A673 (cell line): ENCODE measurements at regions not wholly inside any gene's neighbourhood (a gene's known extent, or its start where the extent isn't known, plus 50 kb on each side); places are given as distances from the start of the nearest gene placed in this dataset.

ENCODE experiments used
- BruUV-seq: library from RNA; stranded (reverse); fragments of 400-500 nt; replicated peaks from 2 replicates; lab custom pipeline; 2021; lab: Mats Ljungman, UMichigan
- CTCF ChIA-PET: fragments of 300-600 bp; sonication (Branson Sonifier 250); formaldehyde crosslinking; loops from one replicate; lab custom pipeline; 2022; ENCODE audit warnings: antibody characterized with exemption; lab: Charles Lee
- POLR2A ChIA-PET: fragments of 300-600 bp; sonication (Branson Sonifier 250); formaldehyde crosslinking; loops from one replicate; lab custom pipeline; 2022; ENCODE audit warnings: antibody characterized with exemption; ENCODE audit not compliant: low non-redundant PET; lab: Charles Lee
- DNase-seq: peaks from one replicate; pipeline ENCODE4 v3.0.0-alpha.2; 2015; ENCODE audit warnings: low spot score
- H3K27ac ChIP-seq: fragments of 200-600 bp; sonication (generic); 2 replicates; pipeline ENCODE4 v1.5.1; 2016; ENCODE audit warnings: mixed run types, low read depth, mild to moderate bottlenecking, mixed read lengths, antibody characterized with exemption, low read length; ENCODE audit not compliant: poor library complexity, severe bottlenecking
- H3K27me3 ChIP-seq: fragments of 200-600 bp; sonication (generic); replicated peaks from 2 replicates; pipeline ENCODE4 v1.6.1; 2017; ENCODE audit warnings: mixed run types, low read depth, mild to moderate bottlenecking, mixed read lengths, antibody characterized with exemption, low read length; ENCODE audit not compliant: insufficient read depth, poor library complexity
- H3K36me3 ChIP-seq: fragments of 200-600 bp; sonication (generic); 2 replicates; pipeline ENCODE4 v1.6.1; 2016; ENCODE audit warnings: mixed run types, mild to moderate bottlenecking, mixed read lengths, antibody characterized with exemption, low read length; ENCODE audit not compliant: insufficient read depth, poor library complexity, severe bottlenecking
- H3K4me1 ChIP-seq: fragments of 200-600 bp; sonication (generic); 2 replicates; pipeline ENCODE4 v1.6.1; 2017; ENCODE audit warnings: mixed run types, mild to moderate bottlenecking, mixed read lengths, antibody characterized with exemption, low read length; ENCODE audit not compliant: insufficient read depth, poor library complexity, severe bottlenecking
- H3K4me3 ChIP-seq: fragments of 200-600 bp; sonication (generic); 2 replicates; pipeline ENCODE4 v1.5.1; 2016; ENCODE audit warnings: low read depth, mixed run types, mild to moderate bottlenecking, mixed read lengths, low read length; ENCODE audit not compliant: poor library complexity, severe bottlenecking
- H3K9me3 ChIP-seq: fragments of 200-600 bp; sonication (generic); 2 replicates; pipeline ENCODE4 v1.6.1; 2016; ENCODE audit warnings: mixed run types, low read depth, mild to moderate bottlenecking, mixed read lengths, antibody characterized with exemption, low read length; ENCODE audit not compliant: poor library complexity, severe bottlenecking
- EZH2 ChIP-seq: fragments of 200-600 bp; sonication (generic); IDR thresholded peaks from 2 replicates; pipeline ENCODE4 v1.6.1; 2017; ENCODE audit warnings: borderline replicate concordance, low read depth, mild to moderate bottlenecking, mixed read lengths, antibody characterized with exemption, low read length; ENCODE audit not compliant: poor library complexity, severe bottlenecking
- intact Hi-C: fragments of 100-400 bp; cut with micrococcal nuclease; formaldehyde crosslinking; loops from one replicate; pipeline ENCODE4 v1.10.0; 2022; ENCODE audit not compliant: unreplicated experiment
- TF ChIP-seq, protein P1 (sequence below): fragments of 300-800, 200-600 bp; sonication (generic); conservative IDR thresholded peaks from 2 replicates; pipeline ENCODE4 v1.5.1; 2017; ENCODE audit warnings: low read depth, mild to moderate bottlenecking, antibody characterized with exemption, low read length, moderate library complexity, mixed read lengths

- Histone ChIP-seq H3K27ac (no peak overlapping the region), H3K36me3 (no peaks in the 10 kb centered on the region), H3K4me3 (no peak overlapping the region), H3K9me3 (no peaks in the 10 kb centered on the region), H3K27me3 (no peaks in the 10 kb centered on the region), H3K4me1 (peaks cover 25% of the 10 kb centered on the region)
- DNase-seq = no peak
- no TSS peak for BruUV-seq
- intact Hi-C loops = no loop called here
- ChIA-PET POLR2A (interaction anchor here (0.6 kb wide), 1 partner anchor 87 kb away, joined by 3 read pairs; no protein-coding TSS in a partner anchor), CTCF (no interaction called here)
- TF ChIP-seq, protein P1, sequence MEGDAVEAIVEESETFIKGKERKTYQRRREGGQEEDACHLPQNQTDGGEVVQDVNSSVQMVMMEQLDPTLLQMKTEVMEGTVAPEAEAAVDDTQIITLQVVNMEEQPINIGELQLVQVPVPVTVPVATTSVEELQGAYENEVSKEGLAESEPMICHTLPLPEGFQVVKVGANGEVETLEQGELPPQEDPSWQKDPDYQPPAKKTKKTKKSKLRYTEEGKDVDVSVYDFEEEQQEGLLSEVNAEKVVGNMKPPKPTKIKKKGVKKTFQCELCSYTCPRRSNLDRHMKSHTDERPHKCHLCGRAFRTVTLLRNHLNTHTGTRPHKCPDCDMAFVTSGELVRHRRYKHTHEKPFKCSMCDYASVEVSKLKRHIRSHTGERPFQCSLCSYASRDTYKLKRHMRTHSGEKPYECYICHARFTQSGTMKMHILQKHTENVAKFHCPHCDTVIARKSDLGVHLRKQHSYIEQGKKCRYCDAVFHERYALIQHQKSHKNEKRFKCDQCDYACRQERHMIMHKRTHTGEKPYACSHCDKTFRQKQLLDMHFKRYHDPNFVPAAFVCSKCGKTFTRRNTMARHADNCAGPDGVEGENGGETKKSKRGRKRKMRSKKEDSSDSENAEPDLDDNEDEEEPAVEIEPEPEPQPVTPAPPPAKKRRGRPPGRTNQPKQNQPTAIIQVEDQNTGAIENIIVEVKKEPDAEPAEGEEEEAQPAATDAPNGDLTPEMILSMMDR = no peak
- no peak for TF ChIP-seq EZH2
Measured at GRCh38 chr5:93674138-93674537, 67.3 kb downstream of the POU5F2 start.

GRCh38 chr5:93673316-93673954, 68.0 kb downstream of the POU5F2 start:
- H3K4me3 ChIP-seq = no peak overlapping the region
- no TSS peak for BruUV-seq
- H3K36me3 ChIP-seq = no peaks in the 10 kb centered on the region
- CTCF ChIA-PET = no interaction called here
- H3K4me1 ChIP-seq = peaks cover 25% of the 10 kb centered on the region
- no peaks in the 10 kb centered on the region for H3K9me3 ChIP-seq
- TF ChIP-seq, protein P1 = no peak
- TF ChIP-seq EZH2 = no peak
- H3K27ac ChIP-seq = no peak overlapping the region
- POLR2A ChIA-PET = no interaction called here
- intact Hi-C loops = no loop called here
- H3K27me3 ChIP-seq = no peaks in the 10 kb centered on the region
- DNase-seq = no peak

GRCh38 chr5:93665648-93666047, 75.8 kb downstream of the POU5F2 start:
- intact Hi-C loops = no loop called here
- Histone ChIP-seq H3K27ac (no peak overlapping the region), H3K4me3 (no peak overlapping the region), H3K9me3 (no peaks in the 10 kb centered on the region), H3K27me3 (no peaks in the 10 kb centered on the region), H3K4me1 (no peaks in the 10 kb centered on the region), H3K36me3 (no peaks in the 10 kb centered on the region)
- CTCF ChIA-PET = no interaction called here
- no peak for TF ChIP-seq EZH2
- TF ChIP-seq, protein P1 = no peak
- BruUV-seq = no TSS peak
- POLR2A ChIA-PET = no interaction called here
- no peak for DNase-seq
